GM19372 (cell line): ENCODE measurements at regions not wholly inside any gene's neighbourhood (a gene's known extent, or its start where the extent isn't known, plus 50 kb on each side); places are given as distances from the start of the nearest gene placed in this dataset.

Experiments
- ATAC-seq: cut with Tn5 transposase; IDR thresholded peaks from one replicate; pipeline ENCODE4 v1.9.1; 2021; ENCODE audit warnings: mild to moderate bottlenecking, low read depth, moderate library complexity; ENCODE audit not compliant: unreplicated experiment

DNA sequence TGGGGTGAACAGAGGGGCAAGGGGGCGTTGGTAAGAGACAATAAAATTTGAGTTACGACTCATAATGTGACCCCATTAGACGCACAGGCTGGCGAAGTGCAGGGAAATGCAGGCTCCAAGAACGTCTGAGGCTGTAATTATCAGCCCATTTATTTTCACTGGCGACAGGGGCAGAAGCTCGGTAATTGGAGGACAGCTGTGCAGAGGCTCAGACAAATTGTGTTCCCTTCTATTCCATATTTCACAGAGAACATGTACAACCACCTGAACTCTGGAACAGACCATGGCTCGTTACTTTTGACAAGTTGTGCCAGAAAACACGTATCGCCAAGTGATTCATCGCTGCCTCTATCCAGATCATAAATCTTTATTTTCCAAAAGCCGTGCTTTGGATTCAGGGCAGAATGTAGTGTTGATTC is 137.3 kb upstream of the FRMD4A start:
- no peak for ATAC-seq

DNA sequence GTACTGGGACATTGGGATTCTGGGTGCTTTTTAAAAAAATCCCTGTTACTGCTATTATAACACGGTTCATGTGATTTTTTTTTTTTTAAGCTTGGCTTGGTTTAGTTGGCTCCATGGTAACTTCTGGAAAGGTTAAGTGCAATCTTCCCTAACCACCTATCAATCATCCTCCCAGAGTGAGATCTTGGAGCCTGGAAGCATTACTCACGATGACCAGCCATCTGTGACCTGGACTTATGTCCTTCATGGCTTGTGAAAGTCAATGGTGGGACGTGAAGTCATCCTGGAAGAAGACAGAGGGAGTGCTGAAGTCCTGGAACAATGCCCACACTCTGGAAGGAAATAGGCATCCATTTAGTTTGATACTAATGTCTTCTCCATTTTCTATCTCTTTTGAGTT is 135.5 kb upstream of the FRMD4A start:
- no peak for ATAC-seq

DNA sequence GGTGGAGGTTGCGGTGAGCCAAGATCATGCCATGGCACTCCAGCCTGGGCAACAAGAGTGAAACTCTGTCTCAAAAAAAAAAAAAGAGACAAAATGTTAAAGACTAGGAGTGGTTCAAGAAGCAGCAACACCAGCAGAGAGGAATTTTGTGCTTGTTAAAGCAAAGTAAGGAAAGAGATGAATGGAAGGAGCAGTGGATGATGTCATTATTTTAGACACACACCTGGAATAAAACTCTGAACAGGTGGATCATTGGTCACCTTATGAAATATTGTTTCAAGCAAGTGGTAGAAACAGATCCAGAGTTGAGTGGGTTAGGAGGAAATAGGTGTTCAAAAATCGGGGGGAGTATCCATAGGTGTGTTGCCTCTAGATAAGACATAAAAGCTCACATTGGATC is 129.7 kb upstream of the FRMD4A start:
- no peak for ATAC-seq

GRCh38 chr10:14459665-14460064 is 128.9 kb upstream of the FRMD4A start:
- no peak for ATAC-seq

DNA sequence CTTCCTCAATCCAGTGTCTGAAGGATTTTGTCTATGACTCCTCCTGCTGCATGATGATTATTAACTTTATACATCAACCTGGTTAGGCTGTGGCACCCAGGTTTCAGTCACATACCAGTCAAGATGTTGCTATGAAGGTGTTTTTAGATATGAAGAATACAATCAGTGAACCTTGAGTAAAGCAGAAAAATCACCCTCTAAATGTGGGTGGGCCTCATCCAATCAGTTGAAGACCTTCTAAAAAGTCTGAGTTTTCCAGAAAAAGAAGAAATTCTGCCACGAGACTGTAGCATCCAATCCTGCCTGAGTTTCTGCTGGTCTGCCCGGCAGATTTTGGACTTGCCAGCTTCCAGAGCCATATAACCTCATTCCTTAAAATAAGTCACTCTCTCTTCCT is 126.1 kb upstream of the FRMD4A start:
- ATAC-seq, result no peak

GRCh38 chr10:14456218-14456869 is 125.6 kb upstream of the FRMD4A start:
- ATAC-seq, result no peak

DNA sequence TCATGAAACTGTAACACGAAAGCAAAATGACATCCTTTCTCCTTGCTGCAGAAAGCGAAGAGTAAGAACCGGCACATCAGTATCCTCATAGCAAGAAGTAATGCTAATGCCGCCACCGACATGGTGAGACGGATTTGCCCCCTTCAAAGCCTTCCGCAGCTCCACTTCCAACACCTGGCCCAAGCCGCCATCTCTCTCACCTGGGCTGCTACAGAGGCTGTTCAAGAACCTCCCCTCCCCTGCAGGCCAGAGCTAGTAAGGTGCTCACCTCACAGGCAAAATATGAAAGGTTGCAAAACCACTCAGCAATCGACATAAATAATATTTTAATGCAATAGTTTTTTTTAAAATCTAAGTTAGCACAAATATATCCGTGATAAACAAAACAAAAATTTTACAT is 123.9 kb upstream of the FRMD4A start:
- ATAC-seq, result no peak

DNA sequence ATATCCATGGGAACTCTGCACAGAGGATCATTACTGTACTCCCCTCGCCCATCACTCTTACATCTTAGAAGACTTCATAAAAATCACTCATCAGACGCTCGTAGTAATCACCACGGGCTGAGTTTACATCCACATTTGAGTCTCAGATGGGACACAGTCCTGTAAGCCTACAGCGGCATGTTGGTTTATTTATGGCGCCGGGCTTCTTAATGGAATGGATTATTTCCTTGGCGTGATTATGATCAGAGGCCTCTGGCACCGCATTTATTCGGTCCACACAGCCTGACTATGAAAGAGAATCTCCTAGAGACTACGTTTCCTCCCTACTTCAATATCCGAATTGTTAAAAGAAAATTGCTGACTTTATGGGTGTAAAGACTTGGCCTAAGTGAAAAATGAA is 123.5 kb upstream of the FRMD4A start:
- no peak for ATAC-seq

- ATAC-seq, result no peak
Measured at GRCh38 chr10:14453593-14453992, 122.9 kb upstream of the FRMD4A start.

DNA sequence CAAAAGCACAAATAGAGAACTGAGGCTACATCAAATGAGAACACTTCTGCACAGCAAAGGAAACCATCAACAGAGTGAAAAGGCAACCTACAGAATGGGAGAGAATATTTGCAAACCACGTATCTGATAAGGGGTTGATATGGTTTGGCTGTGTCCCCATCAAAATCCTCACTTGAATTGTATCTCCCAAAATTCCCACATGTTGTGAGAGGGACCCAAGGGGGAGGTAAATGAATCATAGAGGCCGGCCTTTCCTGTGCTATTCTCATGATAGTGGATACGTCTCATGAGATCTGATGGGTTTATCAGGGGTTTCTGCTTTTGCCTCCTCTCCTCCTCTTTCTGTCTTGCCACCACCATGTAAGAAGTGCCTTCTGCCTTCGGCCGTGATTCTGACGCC is 120.6 kb upstream of the FRMD4A start:
- no peak for ATAC-seq

DNA sequence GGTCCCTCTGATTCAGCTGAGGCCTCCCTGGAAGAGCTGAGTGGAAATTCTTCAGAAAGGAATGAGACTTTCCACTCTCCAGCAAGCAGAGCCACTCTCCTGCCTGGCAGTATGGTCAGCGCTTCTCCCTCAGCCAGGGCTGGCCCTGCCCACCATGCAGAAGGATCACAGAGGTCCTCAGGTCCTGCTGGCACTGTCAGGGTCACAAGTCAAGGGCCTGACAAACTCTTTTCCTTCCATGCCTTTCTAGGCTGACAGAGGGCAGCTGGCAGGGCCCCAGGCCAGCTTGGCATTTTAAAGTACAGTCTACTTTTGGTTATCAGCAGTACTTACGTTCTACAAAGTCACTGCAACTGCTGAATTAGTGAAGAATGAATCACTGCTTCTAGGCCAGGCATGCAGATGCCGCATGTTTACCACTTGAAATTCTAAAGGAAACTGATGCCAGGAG is 119.3 kb upstream of the FRMD4A start:
- no peak for ATAC-seq

DNA sequence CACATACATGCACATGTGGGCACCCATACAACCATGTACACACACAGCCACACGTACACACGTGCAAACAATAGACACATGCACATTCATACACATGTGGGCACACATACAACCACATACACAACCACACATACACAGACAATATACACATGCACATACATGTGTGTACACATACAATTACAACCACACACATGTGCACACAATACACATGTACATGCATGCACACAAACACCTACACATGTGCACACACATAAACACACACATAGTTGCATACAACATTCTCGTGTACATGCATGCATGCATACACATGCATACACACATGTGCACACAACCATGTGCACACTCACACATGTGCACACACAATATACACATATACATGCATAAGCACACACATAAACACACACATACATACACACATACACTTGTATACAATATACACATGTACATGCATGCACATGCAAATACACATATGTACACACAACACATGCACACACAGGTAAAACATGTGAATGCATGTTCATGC is 118.6 kb upstream of the FRMD4A start:
- no peak for ATAC-seq

- ATAC-seq, result no peak
Measured at GRCh38 chr10:14448197-14448990, 117.7 kb upstream of the FRMD4A start.

DNA sequence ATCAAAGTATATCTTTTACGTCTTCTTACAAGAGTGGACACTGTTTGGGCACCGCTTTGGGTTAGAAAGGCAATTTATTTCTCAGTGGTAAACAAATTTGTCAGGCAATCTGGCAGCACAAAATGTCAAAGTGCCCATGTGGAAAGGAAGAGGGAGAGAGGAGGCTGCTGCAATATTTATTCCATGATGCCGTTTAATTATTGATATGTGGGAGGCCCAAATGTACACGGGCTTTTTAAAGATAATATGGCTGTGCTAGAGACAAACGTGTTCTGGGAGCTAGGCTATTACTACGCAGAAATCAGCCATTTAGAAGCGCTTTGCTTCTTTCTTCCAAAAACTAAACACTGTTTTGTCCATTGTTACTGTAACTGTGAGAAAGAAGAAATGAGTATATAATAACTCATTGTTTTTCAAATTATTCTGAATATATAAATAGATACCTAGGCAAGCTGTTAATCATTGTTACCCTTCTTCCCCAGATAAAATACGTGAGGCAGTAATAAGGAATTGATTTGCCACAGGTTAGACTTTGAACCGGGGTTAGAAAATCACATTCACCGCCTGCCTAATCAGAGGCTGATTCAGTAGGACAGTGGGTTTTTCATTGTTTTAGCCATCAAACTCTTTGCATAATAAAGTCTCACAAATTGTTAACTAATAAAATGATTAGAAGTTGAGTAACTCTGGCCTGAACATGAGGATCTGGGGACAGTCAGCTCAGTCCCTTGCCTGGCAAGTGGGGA is 116.5 kb upstream of the FRMD4A start:
- ATAC-seq, result no peak

GRCh38 chr10:14439451-14440259 is 108.9 kb upstream of the FRMD4A start:
- no peak for ATAC-seq

DNA sequence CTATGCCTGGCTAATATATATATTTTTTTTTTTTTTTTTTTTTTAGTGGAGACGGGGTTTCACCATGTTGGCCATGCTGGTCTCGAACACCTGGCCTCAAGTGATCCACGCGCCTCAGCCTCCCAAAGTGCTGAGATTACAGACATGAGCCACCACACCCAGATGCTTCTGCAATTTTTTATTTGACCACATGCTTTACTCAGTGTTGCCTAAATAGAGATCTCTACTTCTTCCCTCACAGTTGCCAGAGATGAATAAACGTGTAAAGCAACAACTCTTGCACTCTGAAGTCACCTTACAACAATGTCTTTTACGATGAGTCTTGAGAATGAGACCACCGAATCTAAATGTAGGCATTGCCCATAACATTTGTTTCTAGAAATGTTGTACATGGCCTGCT is 107.9 kb upstream of the FRMD4A start:
- ATAC-seq, result no peak

- no peak for ATAC-seq
Measured at GRCh38 chr10:14438057-14438456, 107.3 kb upstream of the FRMD4A start.

DNA sequence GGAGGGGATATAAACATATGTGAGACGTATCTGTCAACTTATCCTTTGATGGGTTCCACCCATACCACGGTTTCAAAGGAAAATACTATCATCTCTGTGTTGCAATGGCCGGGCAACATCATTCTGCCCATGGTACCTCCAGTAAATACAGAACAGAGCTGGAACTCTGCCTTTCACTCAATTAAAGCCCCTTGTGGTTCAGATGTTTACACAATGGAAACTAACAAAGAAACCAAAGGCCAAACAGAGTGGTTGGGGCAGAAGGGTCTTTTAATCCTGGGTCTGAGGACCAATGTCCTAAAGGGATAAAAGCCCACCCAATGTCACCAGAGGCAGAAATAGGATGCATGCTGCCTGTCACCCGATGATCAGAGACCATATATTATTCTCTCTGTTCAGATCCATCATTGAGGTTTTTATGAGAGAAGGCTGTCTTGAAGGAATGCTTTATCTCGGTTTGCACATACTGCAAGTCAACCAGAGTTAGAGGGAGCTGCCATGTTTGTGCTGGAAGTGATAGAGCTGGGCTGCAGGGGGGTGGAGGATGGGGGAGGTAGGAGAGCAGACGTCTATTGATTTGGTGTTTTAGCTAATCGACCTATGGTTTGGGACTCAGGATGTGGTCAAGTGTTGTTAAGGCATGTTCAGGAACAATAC is 105.4 kb upstream of the FRMD4A start:
- ATAC-seq, result no peak

DNA sequence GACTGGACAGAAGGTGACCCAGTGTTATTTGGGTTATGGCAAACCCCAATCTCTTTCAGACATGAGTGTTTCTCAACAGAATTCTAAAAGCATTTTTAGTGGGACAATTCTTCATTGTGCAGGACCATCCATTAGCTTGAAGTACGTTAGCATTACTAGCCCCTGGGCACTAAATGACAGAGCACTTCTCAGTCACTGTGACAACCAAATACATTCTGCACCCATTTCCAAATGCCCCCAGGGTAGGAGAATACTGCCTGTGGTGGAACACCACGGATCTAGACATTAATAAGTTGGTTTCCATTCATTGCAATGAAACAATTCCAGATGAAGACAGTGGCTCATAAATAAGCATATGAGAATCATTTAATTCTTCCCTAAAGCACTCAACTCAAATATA is 102.4 kb upstream of the FRMD4A start:
- ATAC-seq, result no peak

DNA sequence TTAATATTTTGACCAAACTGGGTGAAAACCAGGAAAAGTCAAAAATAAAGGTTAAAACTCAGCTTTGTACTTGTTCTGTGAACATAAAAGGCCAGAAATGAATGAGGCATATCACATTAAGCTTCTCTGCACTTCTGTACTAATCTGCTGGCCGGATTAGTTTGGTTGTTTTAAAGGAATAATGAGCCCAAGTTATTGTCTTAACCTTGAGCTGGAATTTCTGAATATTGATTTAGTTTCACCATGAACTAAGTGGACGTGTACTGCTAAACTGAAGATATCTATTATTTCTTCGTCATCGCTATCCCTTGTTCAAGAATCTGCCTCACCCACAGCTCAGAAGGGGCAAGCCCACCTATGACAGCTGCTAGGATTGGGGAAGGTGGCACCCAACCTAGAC is 101.1 kb upstream of the FRMD4A start:
- ATAC-seq, result no peak
